ENCODE measurements at regions not wholly inside any gene's neighbourhood (a gene's known extent, or its start where the extent isn't known, plus 50 kb on each side); places are given as distances from the start of the nearest gene placed in this dataset. TPM values are rescaled to one million over a fixed set of nuclear protein-coding genes. Genes with fewer than 3 reads are reported as not detected.
"Not testable (repeated sequence)": the region's sequence is repeated elsewhere in the genome, so short reads cannot be mapped to it uniquely, and the experiment has no call there.

GRCh38 chr7:63617595-63617994 is 381.1 kb upstream of the ZNF722 start:
- POLR2A ChIA-PET, H3K36me3 Mint-ChIP-seq: not testable (repeated sequence)

GRCh38 chr7:63620169-63620735 is 378.4 kb upstream of the ZNF722 start:
- H3K36me3 Mint-ChIP-seq, H3K4me3 Mint-ChIP-seq, POLR2A ChIA-PET, ATAC-seq, H3K27ac Mint-ChIP-seq, H3K4me1 Mint-ChIP-seq, H3K9me3 Mint-ChIP-seq, H3K27me3 Mint-ChIP-seq: not testable (repeated sequence)
- DNase-seq = peak in 1 of 10 donors; percentile 8

More at GRCh38 chr7:63617595-63617994, 381.1 kb upstream of the ZNF722 start:
- ATAC-seq, DNase-seq, H3K9me3 Mint-ChIP-seq, H3K27ac Mint-ChIP-seq, H3K4me1 Mint-ChIP-seq, H3K4me3 Mint-ChIP-seq, H3K27me3 Mint-ChIP-seq: not testable (repeated sequence)

GRCh38 chr7:63627590-63628485 is 370.8 kb upstream of the ZNF722 start:
- H3K4me3 Mint-ChIP-seq, H3K27me3 Mint-ChIP-seq, POLR2A ChIA-PET, H3K4me1 Mint-ChIP-seq, H3K36me3 Mint-ChIP-seq, H3K27ac Mint-ChIP-seq, ATAC-seq, H3K9me3 Mint-ChIP-seq: not testable (repeated sequence)
- DNase-seq = peak in 1 of 10 donors; percentile 31

GRCh38 chr7:63629024-63629423 is 369.6 kb upstream of the ZNF722 start:
- H3K9me3 Mint-ChIP-seq, H3K27ac Mint-ChIP-seq, H3K4me1 Mint-ChIP-seq, POLR2A ChIA-PET, ATAC-seq, H3K27me3 Mint-ChIP-seq, H3K4me3 Mint-ChIP-seq, H3K36me3 Mint-ChIP-seq: not testable (repeated sequence)
- peak in 1 of 10 donors; percentile 9 for DNase-seq

GRCh38 chr7:63636585-63636984 is 362.1 kb upstream of the ZNF722 start:
- DNase-seq, H3K27ac Mint-ChIP-seq, POLR2A ChIA-PET, H3K9me3 Mint-ChIP-seq, H3K4me1 Mint-ChIP-seq, ATAC-seq, H3K27me3 Mint-ChIP-seq, H3K4me3 Mint-ChIP-seq, H3K36me3 Mint-ChIP-seq: not testable (repeated sequence)

GRCh38 chr7:63665553-63665952 is 333.1 kb upstream of the ZNF722 start:
- ATAC-seq, POLR2A ChIA-PET, H3K4me3 Mint-ChIP-seq, DNase-seq, H3K27me3 Mint-ChIP-seq, H3K9me3 Mint-ChIP-seq, H3K36me3 Mint-ChIP-seq, H3K4me1 Mint-ChIP-seq, H3K27ac Mint-ChIP-seq: not testable (repeated sequence)

- H3K27ac Mint-ChIP-seq, POLR2A ChIA-PET, H3K36me3 Mint-ChIP-seq, H3K4me1 Mint-ChIP-seq, H3K4me3 Mint-ChIP-seq, H3K9me3 Mint-ChIP-seq, ATAC-seq, H3K27me3 Mint-ChIP-seq, DNase-seq: not testable (repeated sequence)
Observed at GRCh38 chr7:63691408-63691807, 307.2 kb upstream of the ZNF722 start.

GRCh38 chr7:63694296-63694695 is 304.4 kb upstream of the ZNF722 start:
- POLR2A ChIA-PET, H3K4me3 Mint-ChIP-seq, H3K27ac Mint-ChIP-seq, DNase-seq, H3K9me3 Mint-ChIP-seq, H3K36me3 Mint-ChIP-seq, H3K4me1 Mint-ChIP-seq, ATAC-seq, H3K27me3 Mint-ChIP-seq: not testable (repeated sequence)

Small RNA genes in the stretch of these regions (microRNA-seq; reads per million reads assigned to microRNA genes)
- not detected for gene MIR4283-2 (ENCODE audit: borderline microRNAs expressed)
